Endothelial cell of umbilical vein (primary cell): ENCODE measurements at regions not wholly inside any gene's neighbourhood (a gene's known extent, or its start where the extent isn't known, plus 50 kb on each side); places are given as distances from the start of the nearest gene placed in this dataset.

ENCODE experiments used
- CTCF ChIP-seq, 2 donors: IDR thresholded peaks; 1 replicate in 1 of 2; 2 replicates in 1 of 2; pipeline ENCODE4 v1.5.1; 2011; ENCODE audit warnings: low read length in 2 of 2, mild to moderate bottlenecking in 2 of 2, moderate library complexity in 2 of 2, control low read depth in 1 of 2, inconsistent platforms in 1 of 2, low read depth in 1 of 2; ENCODE audit not compliant: insufficient read depth in 1 of 2; ENCODE audit errors: extremely low read depth in 1 of 2
- EZH2 ChIP-seq: IDR thresholded peaks from 2 replicates; pipeline ENCODE4 v1.6.1; 2012; ENCODE audit warnings: borderline replicate concordance, low read depth, mild to moderate bottlenecking, moderate library complexity, low read length, inconsistent platforms; ENCODE audit not compliant: severe bottlenecking
- FOS ChIP-seq: IDR thresholded peaks from 2 replicates; pipeline ENCODE4 v1.6.1; 2011; ENCODE audit warnings: mild to moderate bottlenecking, low read length, moderate library complexity, borderline replicate concordance; ENCODE audit not compliant: insufficient read depth
- MAX ChIP-seq: IDR thresholded peaks from 2 replicates; pipeline ENCODE4 v1.6.1; 2011; ENCODE audit not compliant: insufficient read depth, insufficient read length
- POLR2A ChIP-seq: IDR thresholded peaks from 2 replicates; pipeline ENCODE4 v1.6.1; 2012; ENCODE audit warnings: low read depth, mild to moderate bottlenecking, control low read depth, low read length
- POLR2AphosphoS5 ChIP-seq: IDR thresholded peaks from 2 replicates; pipeline ENCODE4 v1.6.1; 2012; ENCODE audit warnings: low read depth, mild to moderate bottlenecking, control low read depth, low read length, moderate library complexity; ENCODE audit not compliant: insufficient read depth

- TF ChIP-seq POLR2AphosphoS5, result no peak
- no peak for TF ChIP-seq POLR2A
- TF ChIP-seq CTCF (IDR thresholded peaks at IDR 0.05; ENCODE audit: extremely low read depth in 1 of 2, insufficient read depth in 1 of 2, low read depth in 1 of 2, low read length in 2 of 2), result no peak
- no peak for TF ChIP-seq EZH2
- no peak for TF ChIP-seq FOS
- TF ChIP-seq MAX, result no peak
These were observed 176.6 kb upstream of the GORAB start for GRCh38 chr1:170355267-170355801.
